HepG2 (cell line): ENCODE measurements at regions not wholly inside any gene's neighbourhood (a gene's known extent, or its start where the extent isn't known, plus 50 kb on each side); places are given as distances from the start of the nearest gene placed in this dataset.

ENCODE experiments used
- ARID5B ChIP-seq: IDR thresholded peaks from 2 replicates; pipeline ENCODE4 v1.4.0; 2020; ENCODE audit warnings: mild to moderate bottlenecking, missing genetic modification reagents
- ATF3 ChIP-seq: sonication (generic); formaldehyde crosslinking; IDR thresholded peaks from 2 replicates; pipeline ENCODE4 v1.4.0; 2020; ENCODE audit warnings: missing genetic modification reagents
- BHLHE40 ChIP-seq: IDR thresholded peaks from 2 replicates; pipeline ENCODE4 v1.6.1; 2011; ENCODE audit warnings: low read length, improper control_type of control experiment
- POLR2A ChIP-seq, 2 experiments: IDR thresholded peaks; 2 replicates each; pipeline ENCODE4 v1.6.1; 2011; ENCODE audit warnings: low read depth in 2 of 2, low read length in 2 of 2, mild to moderate bottlenecking in 1 of 2, moderate library complexity in 1 of 2; ENCODE audit not compliant: insufficient read depth in 1 of 2
- PRPF4 ChIP-seq: fragments of 200-400 bp; formaldehyde crosslinking; IDR thresholded peaks from 2 replicates; pipeline ENCODE4 v1.6.1; 2016; ENCODE audit warnings: low read length, low read depth; ENCODE audit not compliant: poor library complexity, severe bottlenecking
- ZFYVE20 ChIP-seq: sonication (generic); formaldehyde crosslinking; IDR thresholded peaks from 2 replicates; pipeline ENCODE4 v1.8.0; 2023; ENCODE audit warnings: low read depth, mild to moderate bottlenecking, moderate library complexity, missing genetic modification reagents, borderline replicate concordance
- ZNF547 ChIP-seq: sonication (generic); formaldehyde crosslinking; IDR thresholded peaks from 2 replicates; pipeline ENCODE4 v1.5.1; 2020; ENCODE audit warnings: mild to moderate bottlenecking, missing genetic modification reagents
- ZNF816 ChIP-seq: sonication (generic); formaldehyde crosslinking; IDR thresholded peaks from 2 replicates; pipeline ENCODE4 v1.8.0; 2022; ENCODE audit warnings: missing genetic modification reagents, mild to moderate bottlenecking, borderline replicate concordance
- TF ChIP-seq, protein P1 (sequence below): sonication (generic); formaldehyde crosslinking; IDR thresholded peaks from 2 replicates; pipeline ENCODE4 v1.5.0; 2020; ENCODE audit warnings: mild to moderate bottlenecking, missing genetic modification reagents, moderate library complexity
- TF ChIP-seq, protein P2 (sequence below), 2 experiments: IDR thresholded peaks; 2 replicates each; pipeline ENCODE4 v1.6.1; 2011 to 2012; ENCODE audit warnings: low read length in 2 of 2, borderline replicate concordance in 1 of 2, low read depth in 1 of 2, mild to moderate bottlenecking in 1 of 2, moderate library complexity in 1 of 2

DNA sequence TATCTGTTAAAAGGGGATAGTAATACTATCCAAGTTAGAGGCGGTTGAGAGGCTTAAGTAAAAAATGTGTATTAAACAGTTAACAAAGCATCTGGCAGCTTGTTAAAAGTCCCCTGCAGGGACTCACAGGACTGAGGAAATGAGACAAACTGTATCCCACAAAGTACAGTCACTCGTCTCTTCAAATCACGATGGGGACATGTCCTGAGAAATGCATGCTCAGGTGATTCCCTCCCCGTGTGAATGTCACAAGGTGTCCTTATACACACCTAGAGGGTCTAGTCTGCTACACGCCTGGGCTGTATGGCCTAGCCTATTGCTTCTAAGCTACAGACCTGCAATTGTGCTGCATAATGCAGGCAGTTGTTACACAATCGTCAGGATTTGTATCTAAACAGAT is 237.0 kb downstream of the IRX2 start:
- TF ChIP-seq, protein P1, sequence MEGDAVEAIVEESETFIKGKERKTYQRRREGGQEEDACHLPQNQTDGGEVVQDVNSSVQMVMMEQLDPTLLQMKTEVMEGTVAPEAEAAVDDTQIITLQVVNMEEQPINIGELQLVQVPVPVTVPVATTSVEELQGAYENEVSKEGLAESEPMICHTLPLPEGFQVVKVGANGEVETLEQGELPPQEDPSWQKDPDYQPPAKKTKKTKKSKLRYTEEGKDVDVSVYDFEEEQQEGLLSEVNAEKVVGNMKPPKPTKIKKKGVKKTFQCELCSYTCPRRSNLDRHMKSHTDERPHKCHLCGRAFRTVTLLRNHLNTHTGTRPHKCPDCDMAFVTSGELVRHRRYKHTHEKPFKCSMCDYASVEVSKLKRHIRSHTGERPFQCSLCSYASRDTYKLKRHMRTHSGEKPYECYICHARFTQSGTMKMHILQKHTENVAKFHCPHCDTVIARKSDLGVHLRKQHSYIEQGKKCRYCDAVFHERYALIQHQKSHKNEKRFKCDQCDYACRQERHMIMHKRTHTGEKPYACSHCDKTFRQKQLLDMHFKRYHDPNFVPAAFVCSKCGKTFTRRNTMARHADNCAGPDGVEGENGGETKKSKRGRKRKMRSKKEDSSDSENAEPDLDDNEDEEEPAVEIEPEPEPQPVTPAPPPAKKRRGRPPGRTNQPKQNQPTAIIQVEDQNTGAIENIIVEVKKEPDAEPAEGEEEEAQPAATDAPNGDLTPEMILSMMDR (CRISPR knock-in tag) = no peak
- TF ChIP-seq ATF3 = no peak
- no peak for TF ChIP-seq ARID5B (CRISPR knock-in tag)
- no peak for TF ChIP-seq ZNF816 (CRISPR knock-in tag)
- no peak for TF ChIP-seq PRPF4
- TF ChIP-seq ZNF547 (CRISPR knock-in tag) = no peak
- TF ChIP-seq ZFYVE20 (CRISPR knock-in tag) = no peak
- no peak for TF ChIP-seq BHLHE40
- no peak for TF ChIP-seq POLR2A (IDR thresholded peaks at IDR 0.05; ENCODE audit: insufficient read depth in 1 of 2, low read depth in 2 of 2, low read length in 2 of 2)
- TF ChIP-seq, protein P2, sequence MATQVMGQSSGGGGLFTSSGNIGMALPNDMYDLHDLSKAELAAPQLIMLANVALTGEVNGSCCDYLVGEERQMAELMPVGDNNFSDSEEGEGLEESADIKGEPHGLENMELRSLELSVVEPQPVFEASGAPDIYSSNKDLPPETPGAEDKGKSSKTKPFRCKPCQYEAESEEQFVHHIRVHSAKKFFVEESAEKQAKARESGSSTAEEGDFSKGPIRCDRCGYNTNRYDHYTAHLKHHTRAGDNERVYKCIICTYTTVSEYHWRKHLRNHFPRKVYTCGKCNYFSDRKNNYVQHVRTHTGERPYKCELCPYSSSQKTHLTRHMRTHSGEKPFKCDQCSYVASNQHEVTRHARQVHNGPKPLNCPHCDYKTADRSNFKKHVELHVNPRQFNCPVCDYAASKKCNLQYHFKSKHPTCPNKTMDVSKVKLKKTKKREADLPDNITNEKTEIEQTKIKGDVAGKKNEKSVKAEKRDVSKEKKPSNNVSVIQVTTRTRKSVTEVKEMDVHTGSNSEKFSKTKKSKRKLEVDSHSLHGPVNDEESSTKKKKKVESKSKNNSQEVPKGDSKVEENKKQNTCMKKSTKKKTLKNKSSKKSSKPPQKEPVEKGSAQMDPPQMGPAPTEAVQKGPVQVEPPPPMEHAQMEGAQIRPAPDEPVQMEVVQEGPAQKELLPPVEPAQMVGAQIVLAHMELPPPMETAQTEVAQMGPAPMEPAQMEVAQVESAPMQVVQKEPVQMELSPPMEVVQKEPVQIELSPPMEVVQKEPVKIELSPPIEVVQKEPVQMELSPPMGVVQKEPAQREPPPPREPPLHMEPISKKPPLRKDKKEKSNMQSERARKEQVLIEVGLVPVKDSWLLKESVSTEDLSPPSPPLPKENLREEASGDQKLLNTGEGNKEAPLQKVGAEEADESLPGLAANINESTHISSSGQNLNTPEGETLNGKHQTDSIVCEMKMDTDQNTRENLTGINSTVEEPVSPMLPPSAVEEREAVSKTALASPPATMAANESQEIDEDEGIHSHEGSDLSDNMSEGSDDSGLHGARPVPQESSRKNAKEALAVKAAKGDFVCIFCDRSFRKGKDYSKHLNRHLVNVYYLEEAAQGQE (IDR thresholded peaks at IDR 0.05; ENCODE audit: borderline replicate concordance in 1 of 2, low read depth in 1 of 2, low read length in 2 of 2) = no peak
